AG04449 (cell line): ENCODE measurements at regions not wholly inside any gene's neighbourhood (a gene's known extent, or its start where the extent isn't known, plus 50 kb on each side); places are given as distances from the start of the nearest gene placed in this dataset.

Experiments
- CTCF ChIA-PET: fragments of 350-600 bp; formaldehyde crosslinking; extraction: SDS; loops from one replicate; lab custom pipeline; 2021; ENCODE audit warnings: antibody characterized with exemption; lab: Yijun Ruan, JAX
- POLR2A ChIA-PET: fragments of 400-600, 350-600 bp; formaldehyde crosslinking; extraction: SDS; loops from one replicate; lab custom pipeline; 2020; ENCODE audit warnings: antibody characterized with exemption, inconsistent platforms; lab: Yijun Ruan, JAX
- DNase-seq: peaks from one replicate; pipeline ENCODE4 v3.0.0-alpha.2; 2010; ENCODE audit warnings: low read depth, low spot score
- H3K4me3 ChIP-seq: 2 replicates; pipeline ENCODE4 v1.5.1; 2011; ENCODE audit warnings: low read depth, mild to moderate bottlenecking, control low read depth, low read length
- TF ChIP-seq, protein P1 (sequence below): IDR thresholded peaks from one replicate; pipeline ENCODE4 v1.5.1; 2011; ENCODE audit warnings: mild to moderate bottlenecking, moderate library complexity, low read length, control low read depth, inconsistent platforms; ENCODE audit not compliant: insufficient read depth; ENCODE audit errors: missing control alignments

DNA sequence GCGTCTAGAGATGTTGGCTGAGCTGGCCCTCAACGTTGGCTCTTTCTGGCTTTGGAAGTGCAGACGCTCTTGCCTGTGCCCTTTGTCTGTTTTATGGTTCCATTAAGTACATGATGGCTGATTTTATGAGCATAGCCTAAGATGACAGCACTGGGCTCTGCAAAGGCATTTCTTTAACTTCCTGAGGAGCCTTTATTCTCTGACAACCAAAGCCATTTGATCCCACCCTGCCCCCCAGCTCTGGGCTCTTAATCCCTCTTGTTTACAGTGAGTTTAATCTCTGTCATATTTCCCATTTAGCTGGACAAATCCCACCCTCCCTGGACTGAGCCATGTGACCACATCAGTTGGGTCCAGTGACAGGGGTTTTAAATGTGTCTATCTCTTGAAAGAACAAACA, 195.9 kb downstream of the ACKR3 start:
- CTCF ChIA-PET = no interaction called here
- POLR2A ChIA-PET = no interaction called here
- DNase-seq = no peak
- H3K4me3 ChIP-seq = no peak overlapping the region
- TF ChIP-seq, protein P1, sequence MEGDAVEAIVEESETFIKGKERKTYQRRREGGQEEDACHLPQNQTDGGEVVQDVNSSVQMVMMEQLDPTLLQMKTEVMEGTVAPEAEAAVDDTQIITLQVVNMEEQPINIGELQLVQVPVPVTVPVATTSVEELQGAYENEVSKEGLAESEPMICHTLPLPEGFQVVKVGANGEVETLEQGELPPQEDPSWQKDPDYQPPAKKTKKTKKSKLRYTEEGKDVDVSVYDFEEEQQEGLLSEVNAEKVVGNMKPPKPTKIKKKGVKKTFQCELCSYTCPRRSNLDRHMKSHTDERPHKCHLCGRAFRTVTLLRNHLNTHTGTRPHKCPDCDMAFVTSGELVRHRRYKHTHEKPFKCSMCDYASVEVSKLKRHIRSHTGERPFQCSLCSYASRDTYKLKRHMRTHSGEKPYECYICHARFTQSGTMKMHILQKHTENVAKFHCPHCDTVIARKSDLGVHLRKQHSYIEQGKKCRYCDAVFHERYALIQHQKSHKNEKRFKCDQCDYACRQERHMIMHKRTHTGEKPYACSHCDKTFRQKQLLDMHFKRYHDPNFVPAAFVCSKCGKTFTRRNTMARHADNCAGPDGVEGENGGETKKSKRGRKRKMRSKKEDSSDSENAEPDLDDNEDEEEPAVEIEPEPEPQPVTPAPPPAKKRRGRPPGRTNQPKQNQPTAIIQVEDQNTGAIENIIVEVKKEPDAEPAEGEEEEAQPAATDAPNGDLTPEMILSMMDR = no peak

DNA sequence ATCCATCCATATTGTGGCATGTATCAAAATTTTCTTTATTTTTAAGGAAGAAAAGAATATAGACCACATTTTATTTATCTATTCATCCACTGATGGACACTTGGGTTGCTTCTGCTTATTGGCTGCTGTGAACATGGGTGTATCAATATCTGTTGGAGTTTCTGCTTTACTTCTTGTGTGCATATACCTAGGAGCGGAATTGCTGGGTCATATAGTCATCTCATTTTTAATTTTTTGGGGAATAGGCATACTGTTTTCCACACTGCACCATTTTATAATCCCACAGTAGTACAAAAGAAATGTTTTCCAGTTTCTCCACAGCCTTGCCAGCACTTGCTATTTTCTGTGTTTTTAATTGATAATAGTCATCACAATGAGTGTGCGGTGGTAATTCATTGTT, 197.2 kb downstream of the ACKR3 start:
- H3K4me3 ChIP-seq = no peak overlapping the region
- DNase-seq = no peak
- CTCF ChIA-PET = interaction anchor here (1.6 kb wide), 1 partner anchor 254 kb away, joined by 3 read pairs; no protein-coding TSS in a partner anchor
- POLR2A ChIA-PET = no interaction called here
- TF ChIP-seq, protein P1 = no peak

DNA sequence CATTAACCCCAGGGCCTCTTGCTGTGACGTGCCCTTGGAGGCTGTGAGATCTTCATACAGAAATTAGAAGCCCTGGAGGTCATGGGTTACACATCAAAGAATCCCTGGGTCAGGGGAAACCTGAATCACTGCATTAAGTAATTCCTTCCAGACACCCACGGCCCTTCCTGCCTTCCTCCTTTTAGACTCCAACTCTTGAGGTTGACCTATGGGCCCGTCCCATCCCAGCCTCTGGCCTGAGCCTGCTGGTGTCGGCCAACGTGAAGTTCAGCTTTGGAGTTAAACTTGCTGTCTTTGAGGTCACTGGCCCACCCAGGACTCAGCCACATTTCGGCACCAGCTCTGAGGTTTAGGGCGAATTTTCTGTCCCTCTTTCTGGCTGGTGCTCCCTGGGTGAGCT, 198.3 kb downstream of the ACKR3 start:
- POLR2A ChIA-PET = interaction anchor here (3.2 kb wide), 1 partner anchor 23 kb away, joined by 82 read pairs; no protein-coding TSS in a partner anchor
- CTCF ChIA-PET = interaction anchor here (1.2 to 1.6 kb wide), 2 partner anchors 22 to 255 kb away, joined by 3 to 5 read pairs; no protein-coding TSS in a partner anchor
- DNase-seq = no peak
- TF ChIP-seq, protein P1 = no peak
- H3K4me3 ChIP-seq = no peak overlapping the region

DNA sequence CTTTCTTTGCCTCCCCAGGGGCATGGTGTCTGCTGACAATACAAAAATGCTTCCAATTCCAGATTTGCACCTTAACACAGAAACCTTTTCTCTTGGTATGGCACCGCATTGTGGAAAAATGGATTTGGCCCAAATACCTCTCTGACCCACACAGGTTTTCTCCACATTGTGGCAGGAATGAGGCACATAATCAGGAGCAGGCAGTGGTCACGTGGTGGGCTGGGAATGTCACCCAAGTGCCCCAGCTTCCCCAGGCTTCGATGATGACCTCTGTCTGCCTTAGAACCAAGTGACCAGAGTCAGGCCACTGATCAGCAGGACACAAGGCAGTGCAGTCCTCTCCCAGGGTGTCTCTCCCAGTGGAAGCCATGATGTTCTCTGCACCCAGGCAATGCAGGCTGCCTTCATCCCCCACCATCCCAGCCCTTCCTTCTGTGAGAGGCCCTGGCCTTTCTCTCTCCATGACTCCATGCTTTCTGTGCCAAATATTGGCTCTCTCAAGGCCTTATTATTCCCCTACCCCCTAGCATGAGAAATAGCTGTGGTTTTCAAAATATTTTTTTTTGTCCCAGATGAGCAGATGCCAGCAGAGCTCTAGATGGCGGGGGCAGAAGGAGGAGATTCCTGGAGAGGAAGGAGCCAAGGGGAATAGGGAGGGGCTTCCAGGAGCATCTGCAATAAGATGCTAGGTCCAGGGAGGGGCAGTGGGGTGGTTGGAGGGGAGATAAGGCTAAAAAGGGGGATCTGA, 198.9 kb downstream of the ACKR3 start:
- ChIA-PET POLR2A (interaction anchor here (2.2 to 3.2 kb wide), 2 partner anchors 24 to 126 kb away, joined by 10 to 82 read pairs; no protein-coding TSS in a partner anchor), CTCF (interaction anchor here (1.2 kb wide), 2 partner anchors 23 to 259 kb away, joined by 3 to 5 read pairs; no protein-coding TSS in a partner anchor)
- TF ChIP-seq, protein P1 = no peak
- H3K4me3 ChIP-seq = no peak overlapping the region
- DNase-seq = peak; percentile 82

DNA sequence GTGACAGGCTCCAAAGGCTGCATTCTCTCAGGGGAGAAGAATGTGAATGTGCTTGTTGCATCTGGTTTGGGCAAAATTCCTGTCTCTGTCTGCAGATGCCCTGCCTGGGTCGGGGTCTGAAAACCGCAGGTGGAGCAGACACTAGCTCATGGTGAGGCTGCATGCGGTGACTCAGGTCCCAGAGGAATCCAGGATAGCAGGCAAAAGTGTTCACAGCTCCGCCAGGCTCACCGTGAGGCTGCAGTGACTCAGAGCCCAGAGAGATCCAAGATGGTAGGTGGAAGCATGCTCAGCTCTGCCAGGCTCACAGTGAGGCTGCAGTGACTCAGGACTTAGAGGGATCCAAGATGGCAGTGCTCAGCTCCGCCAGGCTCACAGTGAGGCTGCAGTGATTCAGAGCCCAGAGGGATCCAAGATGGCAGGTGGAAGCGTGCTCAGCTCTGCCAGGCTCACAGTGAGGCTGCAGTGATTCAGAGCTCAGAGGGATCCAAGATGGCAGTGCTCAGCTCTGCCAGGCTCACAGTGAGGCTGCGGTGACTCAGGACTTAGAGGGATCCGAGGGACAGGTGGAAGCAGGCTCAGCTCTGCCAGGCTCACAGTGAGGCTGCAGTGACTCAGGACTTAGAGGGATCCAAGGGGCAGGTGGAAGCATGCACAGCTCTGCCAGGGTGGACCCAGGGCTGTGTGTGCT, 200.5 kb downstream of the ACKR3 start:
- DNase-seq = peak; percentile 99
- POLR2A ChIA-PET = interaction anchor here (0.6 to 3.2 kb wide), 8 partner anchors 23 to 485 kb away, joined by 3 to 82 read pairs (median 4); no protein-coding TSS in a partner anchor
- 0 out of 2 replicates have a peak overlapping the region, but pooled peaks have one; percentile 3 for H3K4me3 ChIP-seq

More for the DNA sequence above, 200.5 kb downstream of the ACKR3 start:
- CTCF ChIA-PET = interaction anchor here (0.9 to 1.5 kb wide), 3 partner anchors 8 to 258 kb away, joined by 3 read pairs; no protein-coding TSS in a partner anchor
- TF ChIP-seq, protein P1 = no peak
